Thyroid gland (tissue), 4 donors: ENCODE measurements at regions not wholly inside any gene's neighbourhood (a gene's known extent, or its start where the extent isn't known, plus 50 kb on each side); places are given as distances from the start of the nearest gene placed in this dataset.

Experiments
- DNase-seq, 2 donors: peaks; one replicate each; pipeline ENCODE4 v3.0.0-alpha.2; 2019
- H3K27ac ChIP-seq, 3 donors: fragments of 200-600 bp; sonication (generic); 1 replicate in 2 of 3; 2 replicates in 1 of 3; pipeline ENCODE4 v1.5.1; 2016 to 2019; ENCODE audit warnings: mild to moderate bottlenecking in 1 of 3, moderate library complexity in 1 of 3
- H3K27me3 ChIP-seq: fragments of 200-600 bp; sonication (generic); one replicate; pipeline ENCODE4 v1.5.1; 2019
- H3K36me3 ChIP-seq, 2 donors: fragments of 200-600 bp; sonication (generic); one replicate each; pipeline ENCODE4 v1.5.1; 2016 to 2019
- H3K4me1 ChIP-seq, 2 donors: fragments of 200-600 bp; sonication (generic); one replicate each; pipeline ENCODE4 v1.5.1; 2017 to 2019
- H3K4me3 ChIP-seq, 3 donors: fragments of 200-600 bp; sonication (generic); replicated peaks in 1 of 3; 1 replicate in 2 of 3; 2 replicates in 1 of 3; pipeline ENCODE4 v1.5.1; 2016; ENCODE audit warnings: mild to moderate bottlenecking in 1 of 3
- H3K9me3 ChIP-seq: fragments of 200-600 bp; sonication (generic); one replicate; pipeline ENCODE4 v1.5.1; 2017
- POLR2A ChIP-seq, 2 donors: fragments of 450-650 bp; IDR thresholded peaks; one replicate each; pipeline ENCODE4 v1.6.1; 2017; ENCODE audit warnings: antibody characterized with exemption in 2 of 2, mild to moderate bottlenecking in 2 of 2, moderate library complexity in 1 of 2
- WGBS, 2 donors: methylation state at CpG; one replicate each; pipeline ENCODE4 v1.1.5; 2017; 5-methylcytosine and 5-hydroxymethylcytosine counted together
- intact Hi-C: fragments of 100-400 bp; cut with DNase I; formaldehyde crosslinking; loops from one replicate; pipeline ENCODE4 v1.15.1; 2023
- TF ChIP-seq, protein P1 (sequence below), 6 experiments: fragments of 200-600 bp in 3 of 6; fragments of 450-650 bp in 3 of 6; sonication (generic) in 3 of 6; IDR thresholded peaks; one replicate each; pipeline ENCODE4 v1.5.1; 2016 to 2019; ENCODE audit warnings: antibody characterized with exemption in 6 of 6, mild to moderate bottlenecking in 2 of 6, inconsistent platforms in 1 of 6, moderate library complexity in 1 of 6

- H3K27me3 ChIP-seq, result no peaks in the 10 kb centered on the region
- H3K4me1 ChIP-seq, result no peaks in the 10 kb centered on the region
- WGBS, 2 donors, result 80 to 90% methylated on average over 1 of the region's 1 CpG
- no peaks in the 10 kb centered on the region for H3K36me3 ChIP-seq
- H3K9me3 ChIP-seq, result no peaks in the 10 kb centered on the region
- intact Hi-C loops, result no loop called here
- H3K4me3 ChIP-seq, result no peak overlapping the region
- no peak overlapping the region for H3K27ac ChIP-seq
- no peak for TF ChIP-seq POLR2A (IDR thresholded peaks at IDR 0.05)
- TF ChIP-seq, protein P1, sequence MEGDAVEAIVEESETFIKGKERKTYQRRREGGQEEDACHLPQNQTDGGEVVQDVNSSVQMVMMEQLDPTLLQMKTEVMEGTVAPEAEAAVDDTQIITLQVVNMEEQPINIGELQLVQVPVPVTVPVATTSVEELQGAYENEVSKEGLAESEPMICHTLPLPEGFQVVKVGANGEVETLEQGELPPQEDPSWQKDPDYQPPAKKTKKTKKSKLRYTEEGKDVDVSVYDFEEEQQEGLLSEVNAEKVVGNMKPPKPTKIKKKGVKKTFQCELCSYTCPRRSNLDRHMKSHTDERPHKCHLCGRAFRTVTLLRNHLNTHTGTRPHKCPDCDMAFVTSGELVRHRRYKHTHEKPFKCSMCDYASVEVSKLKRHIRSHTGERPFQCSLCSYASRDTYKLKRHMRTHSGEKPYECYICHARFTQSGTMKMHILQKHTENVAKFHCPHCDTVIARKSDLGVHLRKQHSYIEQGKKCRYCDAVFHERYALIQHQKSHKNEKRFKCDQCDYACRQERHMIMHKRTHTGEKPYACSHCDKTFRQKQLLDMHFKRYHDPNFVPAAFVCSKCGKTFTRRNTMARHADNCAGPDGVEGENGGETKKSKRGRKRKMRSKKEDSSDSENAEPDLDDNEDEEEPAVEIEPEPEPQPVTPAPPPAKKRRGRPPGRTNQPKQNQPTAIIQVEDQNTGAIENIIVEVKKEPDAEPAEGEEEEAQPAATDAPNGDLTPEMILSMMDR (IDR thresholded peaks at IDR 0.05), result no peak
- no peak for DNase-seq
These were observed 252.3 kb upstream of the WDFY3 start for GRCh38 chr4:85218756-85219155.

GRCh38 chr4:85221606-85222005 lies 253.3 kb upstream of the ARHGAP24 start:
- Histone ChIP-seq H3K9me3 (no peaks in the 10 kb centered on the region), H3K4me3 (no peak overlapping the region), H3K27ac (no peak overlapping the region), H3K27me3 (no peaks in the 10 kb centered on the region), H3K4me1 (no peaks in the 10 kb centered on the region), H3K36me3 (no peaks in the 10 kb centered on the region)
- TF ChIP-seq, protein P1 (IDR thresholded peaks at IDR 0.05), result no peak
- no peak for TF ChIP-seq POLR2A (IDR thresholded peaks at IDR 0.05)
- DNase-seq, result no peak
- intact Hi-C loops, result no loop called here
- 66 to 73% methylated on average over 2 of the region's 2 CpGs for WGBS, 2 donors

- DNase-seq, result no peak
- Histone ChIP-seq H3K27ac (no peak overlapping the region), H3K9me3 (no peaks in the 10 kb centered on the region), H3K27me3 (no peaks in the 10 kb centered on the region), H3K4me3 (no peak overlapping the region), H3K36me3 (no peaks in the 10 kb centered on the region), H3K4me1 (no peaks in the 10 kb centered on the region)
- TF ChIP-seq POLR2A (IDR thresholded peaks at IDR 0.05), result no peak
- TF ChIP-seq, protein P1 (IDR thresholded peaks at IDR 0.05), result no peak
- intact Hi-C loops, result no loop called here
- 78 to 80% methylated on average over 4 of the region's 4 CpGs for WGBS, 2 donors
These were observed 252.4 kb upstream of the ARHGAP24 start for GRCh38 chr4:85222561-85222960.

- Histone ChIP-seq H3K4me3 (no peak overlapping the region), H3K9me3 (no peaks in the 10 kb centered on the region), H3K27me3 (no peaks in the 10 kb centered on the region), H3K4me1 (no peaks in the 10 kb centered on the region), H3K27ac (no peak overlapping the region), H3K36me3 (no peaks in the 10 kb centered on the region)
- TF ChIP-seq, protein P1 (IDR thresholded peaks at IDR 0.05), result no peak
- TF ChIP-seq POLR2A (IDR thresholded peaks at IDR 0.05), result no peak
- 72 to 74% methylated on average over 2 of the region's 2 CpGs for WGBS, 2 donors
- intact Hi-C loops, result no loop called here
- DNase-seq, result no peak
These were observed 246.7 kb upstream of the ARHGAP24 start for GRCh38 chr4:85228264-85228663.

DNA sequence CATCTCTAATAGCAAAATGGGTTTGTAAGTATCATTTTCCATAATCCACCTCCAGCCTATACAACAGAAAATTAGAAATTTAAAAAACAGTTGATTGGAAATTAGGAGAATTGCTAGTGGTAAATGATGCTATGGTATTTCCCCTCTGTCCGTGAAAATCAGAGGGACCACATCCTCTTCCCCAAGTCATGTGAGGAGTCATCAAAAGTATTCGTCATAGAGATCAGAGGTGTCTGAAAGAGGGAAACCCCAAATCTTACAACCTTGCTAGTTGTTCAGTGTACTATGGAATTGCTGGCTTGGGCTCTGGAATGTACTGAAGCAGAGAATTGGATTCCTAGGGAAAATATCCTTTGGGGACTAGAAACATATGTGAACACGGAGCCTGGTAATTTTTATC lies 241.4 kb upstream of the ARHGAP24 start:
- intact Hi-C loops, result no loop called here
- Histone ChIP-seq H3K4me3 (no peak overlapping the region), H3K27me3 (no peaks in the 10 kb centered on the region), H3K27ac (no peak overlapping the region), H3K36me3 (no peaks in the 10 kb centered on the region), H3K4me1 (no peaks in the 10 kb centered on the region), H3K9me3 (no peaks in the 10 kb centered on the region)
- WGBS, 2 donors, result 79 to 88% methylated on average over 3 of the region's 3 CpGs
- no peak for TF ChIP-seq POLR2A (IDR thresholded peaks at IDR 0.05)
- TF ChIP-seq, protein P1 (IDR thresholded peaks at IDR 0.05), result no peak
- DNase-seq, result no peak
